ENCODE measurements at regions not wholly inside any gene's neighbourhood (a gene's known extent, or its start where the extent isn't known, plus 50 kb on each side); places are given as distances from the start of the nearest gene placed in this dataset.

GRCh38 chr11:71172680-71173079 is 79.7 kb downstream of the SHANK2 start:
- dilution Hi-C loops (cut with MboI; ENCODE audit: extremely low pct_ligation_motif_present, low sequenced_read_pairs) (no loop called here), intact Hi-C loops (cut with micrococcal nuclease) (no loop called here)
- Histone ChIP-seq H3K9me3 (replicated peaks; ENCODE audit: control insufficient read depth, insufficient read depth, low read length) (peaks cover 16% of the 10 kb centered on the region), H3K4me2 (ENCODE audit: insufficient read depth, low read length) (no peak overlapping the region), H3K79me2 (ENCODE audit: control insufficient read depth, insufficient read depth, low read length) (no peaks in the 10 kb centered on the region), H2AFZ (ENCODE audit: low read depth, low read length) (no peak overlapping the region), H3K27ac (ENCODE audit: insufficient read depth, low read depth, low read length) (no peak overlapping the region), H3K9ac (replicated peaks; ENCODE audit: extremely low read depth, insufficient read depth, low read length) (no peak overlapping the region), H4K20me1 (replicated peaks; ENCODE audit: control insufficient read depth, extremely low read depth, insufficient read depth, low read length) (no peaks in the 10 kb centered on the region), H3K27me3 (ENCODE audit: control insufficient read depth in 2 of 2, insufficient read depth in 2 of 2, low read length in 2 of 2) (no peaks in the 10 kb centered on the region), H3K4me3 (replicated peaks in 1 of 3; ENCODE audit: insufficient read depth in 1 of 3, low read depth in 1 of 3, low read length in 3 of 3) (no peak overlapping the region), H3K9me1 (replicated peaks; ENCODE audit: control insufficient read depth, extremely low read depth, insufficient read depth, low read length) (no peaks in the 10 kb centered on the region), H3K4me1 (ENCODE audit: control insufficient read depth, extremely low read depth, insufficient read depth, low read length) (no peaks in the 10 kb centered on the region), H3K36me3 (ENCODE audit: control insufficient read depth in 2 of 2, extremely low read depth in 1 of 2, insufficient read depth in 2 of 2, low read length in 2 of 2) (no peaks in the 10 kb centered on the region)
- POLR2A ChIA-PET = no interaction called here
- CTCF ChIA-PET = no interaction called here
- FAIRE-seq (no peak), DNase-seq (ENCODE audit: low read depth, low spot score) (no peak)
- TF ChIP-seq MYC (IDR thresholded peaks at IDR 0.05; ENCODE audit: low read depth, low read length) (no peak), POLR2A (IDR thresholded peaks at IDR 0.05; ENCODE audit: low read depth, low read length) (no peak), EZH2 (IDR thresholded peaks at IDR 0.05; ENCODE audit: borderline replicate concordance, low read depth, low read length, severe bottlenecking) (no peak), MAX (IDR thresholded peaks at IDR 0.05; ENCODE audit: insufficient read depth, insufficient read length) (no peak), CTCF (IDR thresholded peaks at IDR 0.05; ENCODE audit: extremely low read depth in 1 of 2, insufficient read depth in 1 of 2, low read depth in 1 of 2, low read length in 2 of 2) (no peak), JUN (IDR thresholded peaks at IDR 0.05; ENCODE audit: borderline replicate concordance, insufficient read depth, insufficient read length, low read depth) (no peak), FOS (IDR thresholded peaks at IDR 0.05; ENCODE audit: borderline replicate concordance, insufficient read depth, low read length) (no peak), GATA2 (IDR thresholded peaks at IDR 0.05; ENCODE audit: insufficient read depth, insufficient read length, low read depth, low read length) (no peak), POLR2AphosphoS5 (IDR thresholded peaks at IDR 0.05; ENCODE audit: insufficient read depth, low read depth, low read length) (no peak)
- no TSS peak for BruUV-seq (replicated peaks)

Measured in endothelial cell of umbilical vein (primary cell).